ENCODE measurements at regions not wholly inside any gene's neighbourhood (a gene's known extent, or its start where the extent isn't known, plus 50 kb on each side); places are given as distances from the start of the nearest gene placed in this dataset.

DNA sequence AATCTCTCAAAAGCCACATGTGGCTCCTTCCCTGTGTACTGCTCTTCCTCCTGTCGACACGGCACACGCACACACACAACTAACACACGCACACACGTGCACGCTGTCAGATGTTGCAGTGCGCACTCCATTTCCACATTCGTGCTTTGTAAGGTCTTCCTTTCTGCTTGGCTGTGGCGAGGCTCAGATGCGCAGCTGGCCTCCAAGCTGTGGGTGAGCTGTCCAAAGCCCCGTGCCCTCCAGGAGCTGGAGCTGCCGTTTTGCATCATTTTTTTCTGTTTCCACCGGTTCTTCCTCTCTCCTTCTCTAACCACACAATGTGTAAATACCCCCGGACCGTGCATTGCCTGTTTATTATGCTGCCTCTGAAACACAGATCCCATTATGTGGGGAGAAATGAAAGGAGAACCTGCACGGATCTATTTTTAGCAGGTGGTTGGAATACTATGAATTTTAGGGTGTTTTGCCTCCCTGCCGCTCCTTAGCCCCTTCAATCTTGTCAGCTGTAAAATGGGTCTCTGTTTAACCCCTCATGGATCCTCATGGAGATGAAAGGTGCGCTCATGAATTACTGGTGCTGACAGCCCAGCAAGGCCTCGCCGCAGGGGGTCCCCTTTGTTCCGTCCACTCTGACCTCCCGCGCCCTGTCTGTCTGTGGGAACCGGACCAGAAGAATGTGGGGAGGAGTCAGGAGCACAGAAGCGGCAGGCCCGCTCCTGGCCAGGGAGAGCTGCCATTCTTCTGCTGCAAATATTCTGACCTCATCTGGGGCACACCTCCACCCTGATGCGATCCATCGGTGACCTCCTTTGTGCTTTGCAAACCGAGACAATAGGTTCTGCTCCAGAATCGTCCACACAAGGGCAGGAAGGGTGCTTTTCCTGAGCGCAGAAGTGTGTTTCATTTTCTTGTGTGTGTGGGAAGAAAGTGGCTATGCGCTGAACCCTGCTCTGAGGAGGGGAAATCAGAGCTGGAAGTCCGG lies 137.7 kb downstream of the SOX1 start:
- TF ChIP-seq, protein P1, sequence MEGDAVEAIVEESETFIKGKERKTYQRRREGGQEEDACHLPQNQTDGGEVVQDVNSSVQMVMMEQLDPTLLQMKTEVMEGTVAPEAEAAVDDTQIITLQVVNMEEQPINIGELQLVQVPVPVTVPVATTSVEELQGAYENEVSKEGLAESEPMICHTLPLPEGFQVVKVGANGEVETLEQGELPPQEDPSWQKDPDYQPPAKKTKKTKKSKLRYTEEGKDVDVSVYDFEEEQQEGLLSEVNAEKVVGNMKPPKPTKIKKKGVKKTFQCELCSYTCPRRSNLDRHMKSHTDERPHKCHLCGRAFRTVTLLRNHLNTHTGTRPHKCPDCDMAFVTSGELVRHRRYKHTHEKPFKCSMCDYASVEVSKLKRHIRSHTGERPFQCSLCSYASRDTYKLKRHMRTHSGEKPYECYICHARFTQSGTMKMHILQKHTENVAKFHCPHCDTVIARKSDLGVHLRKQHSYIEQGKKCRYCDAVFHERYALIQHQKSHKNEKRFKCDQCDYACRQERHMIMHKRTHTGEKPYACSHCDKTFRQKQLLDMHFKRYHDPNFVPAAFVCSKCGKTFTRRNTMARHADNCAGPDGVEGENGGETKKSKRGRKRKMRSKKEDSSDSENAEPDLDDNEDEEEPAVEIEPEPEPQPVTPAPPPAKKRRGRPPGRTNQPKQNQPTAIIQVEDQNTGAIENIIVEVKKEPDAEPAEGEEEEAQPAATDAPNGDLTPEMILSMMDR (IDR thresholded peaks at IDR 0.05) = no peak
- no peak for TF ChIP-seq POLR2AphosphoS5 (IDR thresholded peaks at IDR 0.05)

All from esophagus muscularis mucosa (tissue), 3 donors.